HCT116 (cell line): ENCODE measurements at regions not wholly inside any gene's neighbourhood (a gene's known extent, or its start where the extent isn't known, plus 50 kb on each side); places are given as distances from the start of the nearest gene placed in this dataset.

Experiments
- ATAC-seq: fragments of 200-7000 bp; cut with Tn5 transposase; 2 replicates; pipeline ENCODE4 v1.9.1; 2020; ENCODE audit warnings: mild to moderate bottlenecking, moderate library complexity
- BruUV-seq: library from RNA; stranded (reverse); fragments of 400-500 nt; replicated peaks from 2 replicates; lab custom pipeline; 2021; lab: Mats Ljungman, UMichigan
- CTCF ChIA-PET: fragments of 300-600 bp; sonication (Branson Sonifier 250); formaldehyde crosslinking; loops from one replicate; lab custom pipeline; 2021; ENCODE audit warnings: antibody characterized with exemption; lab: Charles Lee
- POLR2A ChIA-PET: fragments of 300-600, 350-600 bp; sonication (Branson Sonifier 250); formaldehyde crosslinking; loops from one replicate; lab custom pipeline; 2021; ENCODE audit warnings: antibody characterized with exemption; lab: Charles Lee
- RAD21 ChIA-PET, 2 experiments: fragments of 300-600 bp; sonication (Branson Sonifier 250); formaldehyde crosslinking; loops; one replicate each; lab custom pipeline; 2023; ENCODE audit warnings: low total read pairs in 2 of 2; ENCODE audit not compliant: uncharacterized antibody in 2 of 2, unreplicated experiment in 2 of 2, low non-redundant PET in 1 of 2; lab: Charles Lee
- DNase-seq: peaks from one replicate; pipeline ENCODE4 v3.0.0-alpha.2; 2010; ENCODE audit warnings: low read depth, low spot score
- H2AFZ ChIP-seq: fragments of 200-600 bp; shearing (Covaris generic), sonication (generic); 2 replicates; pipeline ENCODE4 v1.6.1; 2017; ENCODE audit warnings: low read depth, mixed run types, mixed read lengths, antibody characterized with exemption, low read length; ENCODE audit not compliant: poor library complexity, severe bottlenecking
- H3K27ac ChIP-seq: 2 replicates; pipeline ENCODE4 v1.5.1; 2012; ENCODE audit warnings: low read depth, low read length
- H3K27me3 ChIP-seq: fragments of 200-600 bp; sonication (generic); 2 replicates; pipeline ENCODE4 v1.6.1; 2016; ENCODE audit warnings: mixed run types, low read length, mixed read lengths; ENCODE audit not compliant: insufficient read depth
- H3K36me3 ChIP-seq, 2 experiments: fragments of 200-500 bp in 1 of 2; fragments of 200-600 bp in 1 of 2; sonication (Bioruptor generic) in 1 of 2; sonication (generic) in 1 of 2; 2 replicates each; pipeline versions ENCODE4 v1.5.1 to v1.6.1; 2014 to 2016; ENCODE audit warnings: low read length in 2 of 2, inconsistent platforms in 1 of 2, mixed read lengths in 1 of 2, mixed run types in 1 of 2; ENCODE audit not compliant: insufficient read depth in 2 of 2, control insufficient read depth in 1 of 2
- H3K4me1 ChIP-seq, 2 experiments: fragments of 200-600 bp in 1 of 2; sonication (generic) in 1 of 2; 2 replicates each; pipeline versions ENCODE4 v1.5.1 to v1.6.1; 2012 to 2017; ENCODE audit warnings: low read length in 2 of 2, inconsistent platforms in 1 of 2, mild to moderate bottlenecking in 1 of 2, mixed read lengths in 1 of 2, mixed run types in 1 of 2, moderate library complexity in 1 of 2; ENCODE audit not compliant: insufficient read depth in 2 of 2, control insufficient read depth in 1 of 2
- H3K4me2 ChIP-seq: fragments of 200-600 bp; sonication (generic); 2 replicates; pipeline ENCODE4 v1.6.1; 2017; ENCODE audit warnings: mixed run types, low read length, mixed read lengths
- H3K4me3 ChIP-seq, 2 experiments: fragments of 200-600 bp in 1 of 2; sonication (generic) in 1 of 2; replicated peaks in 1 of 2; 2 replicates each; pipeline ENCODE4 v1.5.1; 2011 to 2016; ENCODE audit warnings: low read length in 2 of 2, control low read depth in 1 of 2, low read depth in 1 of 2, mild to moderate bottlenecking in 1 of 2, mixed read lengths in 1 of 2, mixed run types in 1 of 2
- H3K79me2 ChIP-seq: fragments of 200-600 bp; sonication (generic); 2 replicates; pipeline ENCODE4 v1.6.1; 2017; ENCODE audit warnings: mild to moderate bottlenecking, mixed run types, low read length, moderate library complexity, mixed read lengths; ENCODE audit not compliant: insufficient read depth
- H3K9ac ChIP-seq: fragments of 200-600 bp; sonication (generic); 2 replicates; pipeline ENCODE4 v1.6.1; 2016; ENCODE audit warnings: low read length, mixed read lengths
- H3K9me2 ChIP-seq: fragments of 200-600 bp; sonication (generic), shearing (Covaris generic); 2 replicates; pipeline ENCODE4 v1.6.1; 2017; ENCODE audit warnings: mixed run types, mild to moderate bottlenecking, moderate library complexity; ENCODE audit not compliant: insufficient read depth
- H3K9me3 ChIP-seq, 2 experiments: fragments of 200-500 bp in 1 of 2; fragments of 200-600 bp in 1 of 2; sonication (Bioruptor generic) in 1 of 2; sonication (generic) in 1 of 2; 2 replicates each; pipeline ENCODE4 v1.6.1; 2014 to 2017; ENCODE audit warnings: low read length in 2 of 2, mixed read lengths in 2 of 2, inconsistent platforms in 1 of 2, low read depth in 1 of 2, mild to moderate bottlenecking in 1 of 2, mixed run types in 1 of 2, moderate library complexity in 1 of 2; ENCODE audit not compliant: control insufficient read depth in 1 of 2, insufficient read depth in 1 of 2
- H4K20me1 ChIP-seq: fragments of 200-600 bp; sonication (generic), shearing (Covaris generic); 2 replicates; pipeline ENCODE4 v1.6.1; 2017; ENCODE audit warnings: mixed run types, mild to moderate bottlenecking, moderate library complexity; ENCODE audit not compliant: insufficient read depth
- CBX3 ChIP-seq: IDR thresholded peaks from 2 replicates; pipeline ENCODE4 v1.6.1; 2012; ENCODE audit warnings: low read depth
- CEBPB ChIP-seq: IDR thresholded peaks from 2 replicates; pipeline ENCODE4 v1.6.1; 2012; ENCODE audit warnings: low read depth
- CTCF ChIP-seq, 3 experiments: fragments of 200-600 bp in 1 of 3; sonication (generic) in 1 of 3; IDR thresholded peaks in 2 of 3; conservative IDR thresholded peaks in 1 of 3; 2 replicates each; pipeline ENCODE4 v1.5.1; 2012 to 2017; ENCODE audit warnings: low read depth in 2 of 3, low read length in 2 of 3, antibody characterized with exemption in 1 of 3, borderline replicate concordance in 1 of 3, control low read depth in 1 of 3, mild to moderate bottlenecking in 1 of 3, mixed read lengths in 1 of 3, mixed run types in 1 of 3, moderate library complexity in 1 of 3; ENCODE audit not compliant: insufficient read depth in 1 of 3
- EGR1 ChIP-seq: IDR thresholded peaks from 2 replicates; pipeline ENCODE4 v1.6.1; 2012; ENCODE audit warnings: low read depth
- ELF1 ChIP-seq: IDR thresholded peaks from 2 replicates; pipeline ENCODE4 v1.6.1; 2012; ENCODE audit warnings: low read depth, borderline replicate concordance
- EZH2 ChIP-seq: fragments of 200-600 bp; sonication (generic); IDR thresholded peaks from 2 replicates; pipeline ENCODE4 v1.6.1; 2017; ENCODE audit warnings: antibody characterized with exemption, mixed run types
- FOSL1 ChIP-seq: IDR thresholded peaks from 2 replicates; pipeline ENCODE4 v1.6.1; 2012; ENCODE audit warnings: low read depth
- RAD21 ChIP-seq: IDR thresholded peaks from 2 replicates; pipeline ENCODE4 v1.6.1; 2012; ENCODE audit warnings: low read depth, mild to moderate bottlenecking
- SIN3A ChIP-seq: IDR thresholded peaks from 2 replicates; pipeline ENCODE4 v1.6.1; 2012; ENCODE audit warnings: low read depth
- SP1 ChIP-seq: IDR thresholded peaks from 2 replicates; pipeline ENCODE4 v1.6.1; 2012; ENCODE audit warnings: low read depth
- SRF ChIP-seq: IDR thresholded peaks from 2 replicates; pipeline ENCODE4 v1.6.1; 2012; ENCODE audit warnings: low read depth
- ZFX ChIP-seq: fragments of 450-650 bp; IDR thresholded peaks from 2 replicates; pipeline ENCODE4 v1.6.1; 2017
- intact Hi-C: fragments of 100-400 bp; cut with micrococcal nuclease; formaldehyde crosslinking; loops from 2 replicates; pipeline ENCODE4 v1.10.0; 2022
- TF ChIP-seq, protein P1 (sequence below): IDR thresholded peaks from 2 replicates; pipeline ENCODE4 v1.6.1; 2012; ENCODE audit warnings: low read depth
- TF ChIP-seq, protein P2 (sequence below): IDR thresholded peaks from 2 replicates; pipeline ENCODE4 v1.6.1; 2012
- TF ChIP-seq, protein P3 (sequence below): IDR thresholded peaks from 2 replicates; pipeline ENCODE4 v1.6.1; 2011; ENCODE audit warnings: mild to moderate bottlenecking, low read length, moderate library complexity; ENCODE audit not compliant: insufficient replicate concordance; ENCODE audit errors: extremely low read depth

GRCh38 chr10:65176994-65177393 is 1655.8 kb downstream of the REEP3 start:
- Histone ChIP-seq H3K9me3 (no peaks in the 10 kb centered on the region), H3K27ac (no peak overlapping the region), H3K79me2 (no peaks in the 10 kb centered on the region), H2AFZ (no peak overlapping the region), H3K9me2 (no peaks in the 10 kb centered on the region), H3K4me3 (no peak overlapping the region), H3K9ac (no peak overlapping the region), H3K36me3 (no peaks in the 10 kb centered on the region), H4K20me1 (no peaks in the 10 kb centered on the region), H3K4me2 (no peak overlapping the region), H3K27me3 (no peaks in the 10 kb centered on the region), H3K4me1 (no peaks in the 10 kb centered on the region)
- CTCF ChIA-PET, result no interaction called here
- TF ChIP-seq EGR1 (no peak), ZFX (no peak), SP1 (no peak), FOSL1 (no peak), CBX3 (no peak), CEBPB (no peak), ELF1 (no peak), EZH2 (no peak), SRF (no peak), CTCF (IDR thresholded peaks at IDR 0.05 in 2 of 3, conservative IDR thresholded peaks at IDR 0.05 in 1 of 3; ENCODE audit: borderline replicate concordance in 1 of 3, insufficient read depth in 1 of 3, low read depth in 2 of 3, low read length in 2 of 3) (no peak), RAD21 (no peak), SIN3A (no peak)
- TF ChIP-seq, protein P1, sequence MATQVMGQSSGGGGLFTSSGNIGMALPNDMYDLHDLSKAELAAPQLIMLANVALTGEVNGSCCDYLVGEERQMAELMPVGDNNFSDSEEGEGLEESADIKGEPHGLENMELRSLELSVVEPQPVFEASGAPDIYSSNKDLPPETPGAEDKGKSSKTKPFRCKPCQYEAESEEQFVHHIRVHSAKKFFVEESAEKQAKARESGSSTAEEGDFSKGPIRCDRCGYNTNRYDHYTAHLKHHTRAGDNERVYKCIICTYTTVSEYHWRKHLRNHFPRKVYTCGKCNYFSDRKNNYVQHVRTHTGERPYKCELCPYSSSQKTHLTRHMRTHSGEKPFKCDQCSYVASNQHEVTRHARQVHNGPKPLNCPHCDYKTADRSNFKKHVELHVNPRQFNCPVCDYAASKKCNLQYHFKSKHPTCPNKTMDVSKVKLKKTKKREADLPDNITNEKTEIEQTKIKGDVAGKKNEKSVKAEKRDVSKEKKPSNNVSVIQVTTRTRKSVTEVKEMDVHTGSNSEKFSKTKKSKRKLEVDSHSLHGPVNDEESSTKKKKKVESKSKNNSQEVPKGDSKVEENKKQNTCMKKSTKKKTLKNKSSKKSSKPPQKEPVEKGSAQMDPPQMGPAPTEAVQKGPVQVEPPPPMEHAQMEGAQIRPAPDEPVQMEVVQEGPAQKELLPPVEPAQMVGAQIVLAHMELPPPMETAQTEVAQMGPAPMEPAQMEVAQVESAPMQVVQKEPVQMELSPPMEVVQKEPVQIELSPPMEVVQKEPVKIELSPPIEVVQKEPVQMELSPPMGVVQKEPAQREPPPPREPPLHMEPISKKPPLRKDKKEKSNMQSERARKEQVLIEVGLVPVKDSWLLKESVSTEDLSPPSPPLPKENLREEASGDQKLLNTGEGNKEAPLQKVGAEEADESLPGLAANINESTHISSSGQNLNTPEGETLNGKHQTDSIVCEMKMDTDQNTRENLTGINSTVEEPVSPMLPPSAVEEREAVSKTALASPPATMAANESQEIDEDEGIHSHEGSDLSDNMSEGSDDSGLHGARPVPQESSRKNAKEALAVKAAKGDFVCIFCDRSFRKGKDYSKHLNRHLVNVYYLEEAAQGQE, result no peak
- TF ChIP-seq, protein P2, sequence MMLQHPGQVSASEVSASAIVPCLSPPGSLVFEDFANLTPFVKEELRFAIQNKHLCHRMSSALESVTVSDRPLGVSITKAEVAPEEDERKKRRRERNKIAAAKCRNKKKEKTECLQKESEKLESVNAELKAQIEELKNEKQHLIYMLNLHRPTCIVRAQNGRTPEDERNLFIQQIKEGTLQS, result no peak
- TF ChIP-seq, protein P3, sequence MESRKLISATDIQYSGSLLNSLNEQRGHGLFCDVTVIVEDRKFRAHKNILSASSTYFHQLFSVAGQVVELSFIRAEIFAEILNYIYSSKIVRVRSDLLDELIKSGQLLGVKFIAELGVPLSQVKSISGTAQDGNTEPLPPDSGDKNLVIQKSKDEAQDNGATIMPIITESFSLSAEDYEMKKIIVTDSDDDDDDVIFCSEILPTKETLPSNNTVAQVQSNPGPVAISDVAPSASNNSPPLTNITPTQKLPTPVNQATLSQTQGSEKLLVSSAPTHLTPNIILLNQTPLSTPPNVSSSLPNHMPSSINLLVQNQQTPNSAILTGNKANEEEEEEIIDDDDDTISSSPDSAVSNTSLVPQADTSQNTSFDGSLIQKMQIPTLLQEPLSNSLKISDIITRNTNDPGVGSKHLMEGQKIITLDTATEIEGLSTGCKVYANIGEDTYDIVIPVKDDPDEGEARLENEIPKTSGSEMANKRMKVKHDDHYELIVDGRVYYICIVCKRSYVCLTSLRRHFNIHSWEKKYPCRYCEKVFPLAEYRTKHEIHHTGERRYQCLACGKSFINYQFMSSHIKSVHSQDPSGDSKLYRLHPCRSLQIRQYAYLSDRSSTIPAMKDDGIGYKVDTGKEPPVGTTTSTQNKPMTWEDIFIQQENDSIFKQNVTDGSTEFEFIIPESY, result no peak
- no peak for ATAC-seq
- RAD21 ChIA-PET, result no interaction called here
- POLR2A ChIA-PET, result no interaction called here
- intact Hi-C loops, result no loop called here
- no peak for DNase-seq
- no TSS peak for BruUV-seq
